OCI-LY3 (cell line): ENCODE measurements at regions not wholly inside any gene's neighbourhood (a gene's known extent, or its start where the extent isn't known, plus 50 kb on each side); places are given as distances from the start of the nearest gene placed in this dataset.
A peak's percentile ranks its signal among the peaks of the same experiment; 100 is the strongest.

Source experiments
- H2AFZ ChIP-seq: fragments of 200-600, 300-600 bp; shearing (Covaris generic); 2 replicates; pipeline ENCODE4 v1.6.0; 2014; ENCODE audit warnings: antibody characterized with exemption, low read depth, low read length
- H3K27ac ChIP-seq: fragments of 200-600, 300-600 bp; sonication (generic); 2 replicates; pipeline ENCODE4 v1.5.1; 2014; ENCODE audit warnings: mild to moderate bottlenecking, low read length, moderate library complexity, mixed read lengths
- H3K27me3 ChIP-seq: fragments of 200-600, 300-600 bp; sonication (generic); 2 replicates; pipeline ENCODE4 v1.6.1; 2014; ENCODE audit warnings: low read depth, low read length, mixed read lengths
- H3K36me3 ChIP-seq: fragments of 200-600, 300-600 bp; sonication (generic); replicated peaks from 2 replicates; pipeline ENCODE3; 2014; ENCODE audit warnings: low read depth, low read length, mixed read lengths
- H3K4me1 ChIP-seq: fragments of 300-600, 200-600 bp; sonication (generic); 2 replicates; pipeline ENCODE4 v1.6.1; 2014; ENCODE audit warnings: low read length, mixed read lengths
- H3K4me2 ChIP-seq: fragments of 200-600, 300-600 bp; sonication (generic); 2 replicates; pipeline ENCODE4 v1.6.1; 2014; ENCODE audit warnings: low read length, mixed read lengths
- H3K4me3 ChIP-seq: fragments of 300-600, 200-600 bp; sonication (generic); 2 replicates; pipeline ENCODE4 v1.5.1; 2014; ENCODE audit warnings: antibody characterized with exemption, mild to moderate bottlenecking, low read length, moderate library complexity
- H3K79me2 ChIP-seq: fragments of 300-600, 200-600 bp; shearing (Covaris generic); 2 replicates; pipeline ENCODE4 v1.6.1; 2014; ENCODE audit warnings: mild to moderate bottlenecking, low read length, mixed read lengths
- H3K9ac ChIP-seq: fragments of 300-600, 200-600 bp; shearing (Covaris generic); 2 replicates; pipeline ENCODE4 v1.6.0; 2014; ENCODE audit warnings: mild to moderate bottlenecking, low read length, moderate library complexity
- H3K9me3 ChIP-seq: fragments of 200-600, 300-600 bp; shearing (Covaris generic); 2 replicates; pipeline ENCODE4 v1.6.1; 2014; ENCODE audit warnings: low read length, mixed read lengths; ENCODE audit not compliant: insufficient read depth
- H4K20me1 ChIP-seq: fragments of 200-600, 300-600 bp; sonication (generic); 2 replicates; pipeline ENCODE4 v1.6.1; 2016; ENCODE audit warnings: low read length, mixed read lengths; ENCODE audit not compliant: insufficient read depth
- CTCF ChIP-seq: fragments of 200-600, 300-600 bp; sonication (generic); IDR thresholded peaks from 2 replicates; pipeline ENCODE4 v1.5.1; 2014; ENCODE audit warnings: antibody characterized with exemption, low read length, low read depth
- EZH2phosphoT487 ChIP-seq: fragments of 200-600 bp; shearing (Covaris generic); IDR thresholded peaks from 2 replicates; pipeline ENCODE4 v1.6.1; 2018; ENCODE audit warnings: antibody characterized with exemption, mixed run types, low read depth

GRCh38 chr4:23720556-23720955 lies 169.3 kb downstream of the PPARGC1A start:
- Histone ChIP-seq H3K9me3 (no peaks in the 10 kb centered on the region), H3K79me2 (no peaks in the 10 kb centered on the region), H3K4me1 (no peaks in the 10 kb centered on the region), H3K4me2 (no peak overlapping the region), H2AFZ (no peak overlapping the region), H3K36me3 (no peaks in the 10 kb centered on the region), H3K27ac (no peak overlapping the region), H4K20me1 (no peaks in the 10 kb centered on the region), H3K9ac (no peak overlapping the region), H3K4me3 (no peak overlapping the region), H3K27me3 (no peaks in the 10 kb centered on the region)
- TF ChIP-seq CTCF: no peak

GRCh38 chr4:23718435-23718834 lies 171.4 kb downstream of the PPARGC1A start:
- no peak overlapping the region for H3K9ac ChIP-seq

GRCh38 chr4:23717528-23718248 lies 172.2 kb downstream of the PPARGC1A start:
- no peak overlapping the region for H3K4me3 ChIP-seq
- no peak overlapping the region for H3K4me2 ChIP-seq
- no peak overlapping the region for H3K27ac ChIP-seq
- H3K36me3 ChIP-seq: no peaks in the 10 kb centered on the region
- no peaks in the 10 kb centered on the region for H3K9me3 ChIP-seq
- no peaks in the 10 kb centered on the region for H3K4me1 ChIP-seq
- no peaks in the 10 kb centered on the region for H4K20me1 ChIP-seq
- no peak overlapping the region for H2AFZ ChIP-seq
- H3K9ac ChIP-seq: no peak overlapping the region
- TF ChIP-seq CTCF (peak; percentile 53), EZH2phosphoT487 (no peak)
- H3K27me3 ChIP-seq: no peaks in the 10 kb centered on the region
- no peaks in the 10 kb centered on the region for H3K79me2 ChIP-seq

More at GRCh38 chr4:23718435-23718834, 171.4 kb downstream of the PPARGC1A start:
- Histone ChIP-seq H3K27ac (no peak overlapping the region), H3K4me2 (no peak overlapping the region), H2AFZ (no peak overlapping the region), H3K9me3 (no peaks in the 10 kb centered on the region), H3K4me1 (no peaks in the 10 kb centered on the region), H3K27me3 (no peaks in the 10 kb centered on the region), H4K20me1 (no peaks in the 10 kb centered on the region), H3K36me3 (no peaks in the 10 kb centered on the region), H3K4me3 (no peak overlapping the region), H3K79me2 (no peaks in the 10 kb centered on the region)
- TF ChIP-seq EZH2phosphoT487: no peak

GRCh38 chr4:23710298-23710697 lies 179.5 kb downstream of the PPARGC1A start:
- no peak overlapping the region for H3K9ac ChIP-seq
- H4K20me1 ChIP-seq: no peaks in the 10 kb centered on the region
- H3K27ac ChIP-seq: no peak overlapping the region
- no peak overlapping the region for H2AFZ ChIP-seq
- no peaks in the 10 kb centered on the region for H3K27me3 ChIP-seq
- TF ChIP-seq CTCF (no peak), EZH2phosphoT487 (no peak)
- no peaks in the 10 kb centered on the region for H3K4me1 ChIP-seq
- H3K9me3 ChIP-seq: no peaks in the 10 kb centered on the region
- no peak overlapping the region for H3K4me2 ChIP-seq
- H3K4me3 ChIP-seq: no peak overlapping the region
- H3K36me3 ChIP-seq: no peaks in the 10 kb centered on the region
- no peaks in the 10 kb centered on the region for H3K79me2 ChIP-seq
